ENCODE measurements at regions not wholly inside any gene's neighbourhood (a gene's known extent, or its start where the extent isn't known, plus 50 kb on each side); places are given as distances from the start of the nearest gene placed in this dataset.

GRCh38 chr1:218969006-218969405, 204.7 kb upstream of the LYPLAL1 start (continued):
- TF ChIP-seq CHD7 (IDR thresholded peaks at IDR 0.05; ENCODE audit: insufficient replicate concordance, low read length) (no peak), BACH1 (IDR thresholded peaks at IDR 0.05; ENCODE audit: low read length) (no peak), E2F6 (IDR thresholded peaks at IDR 0.05) (no peak), CHD2 (IDR thresholded peaks at IDR 0.05; ENCODE audit: low read length) (no peak), EZH2 (IDR thresholded peaks at IDR 0.05; ENCODE audit: low read depth, low read length, severe bottlenecking) (no peak), KDM4A (IDR thresholded peaks at IDR 0.05; ENCODE audit: low read depth, low read length, severe bottlenecking) (no peak), NANOG (IDR thresholded peaks at IDR 0.05; ENCODE audit: insufficient read depth, low read depth, low read length, poor library complexity, severe bottlenecking) (no peak), ASH2L (IDR thresholded peaks at IDR 0.05; ENCODE audit: low read length) (no peak), CTBP2 (IDR thresholded peaks at IDR 0.05; ENCODE audit: borderline replicate concordance, insufficient read depth, insufficient read length, low read length) (no peak), RXRA (IDR thresholded peaks at IDR 0.05; ENCODE audit: insufficient read depth, low read depth, low read length) (no peak), CHD1 (IDR thresholded peaks at IDR 0.05; ENCODE audit: low read depth, low read length) (no peak)
